Liver (tissue), 3 donors: ENCODE measurements at regions not wholly inside any gene's neighbourhood (a gene's known extent, or its start where the extent isn't known, plus 50 kb on each side); places are given as distances from the start of the nearest gene placed in this dataset.

Experiments
- ATF3 ChIP-seq: IDR thresholded peaks from 2 replicates; pipeline ENCODE4 v1.6.1; 2016; ENCODE audit warnings: antibody characterized with exemption
- CTCF ChIP-seq: fragments of 150-350 bp; IDR thresholded peaks from 2 replicates; pipeline ENCODE4 v1.5.1; 2017; ENCODE audit warnings: improper control_type of control experiment, low read depth, low read length; ENCODE audit not compliant: missing input control
- FOXA2 ChIP-seq: IDR thresholded peaks from 2 replicates; pipeline ENCODE4 v1.6.1; 2016; ENCODE audit warnings: antibody characterized with exemption
- GABPA ChIP-seq, 2 donors: IDR thresholded peaks in 1 of 2; conservative IDR thresholded peaks in 1 of 2; 2 replicates each; pipeline ENCODE4 v1.6.1; 2016; ENCODE audit warnings: antibody characterized with exemption in 2 of 2, mild to moderate bottlenecking in 1 of 2, moderate library complexity in 1 of 2
- JUND ChIP-seq, 2 donors: IDR thresholded peaks; 2 replicates each; pipeline ENCODE4 v1.6.1; 2016; ENCODE audit warnings: antibody characterized with exemption in 2 of 2
- MAX ChIP-seq: IDR thresholded peaks from 2 replicates; pipeline ENCODE4 v1.6.1; 2016; ENCODE audit warnings: antibody characterized with exemption
- NR2F2 ChIP-seq: IDR thresholded peaks from 2 replicates; pipeline ENCODE4 v1.6.1; 2016; ENCODE audit warnings: antibody characterized with exemption
- RAD21 ChIP-seq, 2 donors: IDR thresholded peaks; 2 replicates each; pipeline ENCODE4 v1.6.1; 2016; ENCODE audit warnings: antibody characterized with exemption in 2 of 2, mild to moderate bottlenecking in 2 of 2
- REST ChIP-seq: IDR thresholded peaks from 2 replicates; pipeline ENCODE4 v1.6.1; 2016; ENCODE audit warnings: antibody characterized with exemption, mild to moderate bottlenecking
- SP1 ChIP-seq: IDR thresholded peaks from 2 replicates; pipeline ENCODE4 v1.6.1; 2018; ENCODE audit warnings: antibody characterized with exemption, mild to moderate bottlenecking
- TAF1 ChIP-seq: conservative IDR thresholded peaks from 2 replicates; pipeline ENCODE4 v1.6.1; 2016; ENCODE audit warnings: antibody characterized with exemption, mild to moderate bottlenecking
- YY1 ChIP-seq: IDR thresholded peaks from 2 replicates; pipeline ENCODE4 v1.6.1; 2016; ENCODE audit warnings: antibody characterized with exemption, mild to moderate bottlenecking
- ZBTB33 ChIP-seq: IDR thresholded peaks from 2 replicates; pipeline ENCODE4 v1.6.1; 2016; ENCODE audit warnings: antibody characterized with exemption
- donor health status: healthy.
- donor health status: healthy.

GRCh38 chr4:82266345-82266744 lies 107.4 kb downstream of the HNRNPD start:
- TF ChIP-seq CTCF (no peak), MAX (no peak), TAF1 (no peak), GABPA (IDR thresholded peaks at IDR 0.05 in 1 of 2, conservative IDR thresholded peaks at IDR 0.05 in 1 of 2) (no peak), RAD21 (IDR thresholded peaks at IDR 0.05) (no peak), JUND (IDR thresholded peaks at IDR 0.05) (no peak), SP1 (no peak), FOXA2 (no peak), ATF3 (no peak), REST (no peak), YY1 (no peak), NR2F2 (no peak), ZBTB33 (no peak)
